NOMO-1 treated with dmso at 0.1 percent for 144 hours (cell line): ENCODE measurements at regions not wholly inside any gene's neighbourhood (a gene's known extent, or its start where the extent isn't known, plus 50 kb on each side); places are given as distances from the start of the nearest gene placed in this dataset.
A peak's percentile ranks its signal among the peaks of the same experiment; 100 is the strongest.
"Not testable (repeated sequence)": the region's sequence is repeated elsewhere in the genome, so short reads cannot be mapped to it uniquely, and the experiment has no call there.

ENCODE experiments used
- DNase-seq: peaks from one replicate; lab custom pipeline; 2025; ENCODE audit not compliant: unreplicated experiment; lab: John Stamatoyannopoulos, UW

GRCh38 chr13:33545492-33545891, 259.9 kb upstream of the STARD13 start:
- no peak for DNase-seq

- no peak for DNase-seq
These were observed 261.5 kb upstream of the STARD13 start for GRCh38 chr13:33547035-33547434.

DNA sequence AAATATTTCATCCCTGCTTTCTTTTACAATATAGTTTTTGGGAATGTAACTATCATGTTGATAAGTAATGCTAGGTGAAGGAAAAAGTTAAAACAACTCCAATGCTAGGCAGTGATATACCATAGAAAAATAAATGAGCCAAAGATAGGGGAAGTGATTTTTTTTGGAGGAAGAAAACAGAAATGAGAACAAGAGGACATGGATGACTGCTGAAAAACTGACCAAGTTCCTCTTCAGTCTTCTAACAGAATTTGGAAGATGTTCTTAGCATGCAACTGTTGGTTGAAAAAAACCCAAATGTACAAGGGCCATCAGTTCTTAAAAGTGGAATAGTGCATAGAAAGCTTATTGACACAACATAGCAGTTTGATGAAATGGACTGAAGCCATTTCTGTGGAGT, 262.5 kb upstream of the STARD13 start:
- DNase-seq = peak; percentile 36

- DNase-seq = no peak
These were observed 264.7 kb upstream of the STARD13 start for GRCh38 chr13:33550276-33550675.

DNA sequence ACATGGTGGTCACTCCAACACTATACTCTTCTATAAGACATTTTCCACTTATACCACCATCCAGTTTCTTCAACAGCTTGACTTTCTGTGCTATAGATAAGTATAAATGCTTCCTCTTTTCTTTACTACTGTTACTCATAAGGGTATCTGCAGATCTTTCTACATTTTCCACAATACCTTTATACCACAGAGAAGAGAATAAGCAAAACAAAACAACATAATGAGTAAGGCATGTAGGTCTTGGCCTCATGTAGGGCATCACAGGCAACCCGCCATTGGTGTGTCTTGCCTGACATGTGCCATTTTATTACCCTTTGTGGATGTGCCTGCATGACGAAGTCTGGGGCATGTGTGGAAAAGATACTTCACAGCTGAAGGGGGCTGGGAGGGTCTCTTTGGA, 265.3 kb upstream of the STARD13 start:
- no peak for DNase-seq

- no peak for DNase-seq
These were observed 262.8 kb upstream of the RFC3 start for GRCh38 chr13:33554919-33555791.

- DNase-seq = no peak
These were observed 261.1 kb upstream of the RFC3 start for GRCh38 chr13:33556828-33557227.

DNA sequence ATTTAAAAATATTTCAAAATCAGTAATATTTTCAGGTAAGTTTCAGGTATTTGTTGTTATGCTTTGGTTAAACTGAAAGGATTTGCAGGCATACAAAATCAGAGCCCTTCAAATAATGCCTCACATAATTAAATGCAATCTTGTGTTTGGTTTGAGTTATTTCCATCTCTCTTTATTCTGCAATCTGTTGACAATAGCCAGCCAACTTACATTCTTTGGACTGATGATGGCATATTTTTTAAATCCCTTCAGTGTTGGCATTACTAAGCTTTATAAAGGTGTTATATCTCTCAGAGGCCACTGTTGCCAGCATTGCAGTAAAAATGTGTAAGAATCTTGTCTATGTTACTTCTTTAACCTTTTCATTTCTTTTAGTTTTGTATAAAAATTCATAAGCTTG, 257.2 kb upstream of the RFC3 start:
- no peak for DNase-seq

GRCh38 chr13:33561627-33562026, 256.3 kb upstream of the RFC3 start:
- no peak for DNase-seq

DNA sequence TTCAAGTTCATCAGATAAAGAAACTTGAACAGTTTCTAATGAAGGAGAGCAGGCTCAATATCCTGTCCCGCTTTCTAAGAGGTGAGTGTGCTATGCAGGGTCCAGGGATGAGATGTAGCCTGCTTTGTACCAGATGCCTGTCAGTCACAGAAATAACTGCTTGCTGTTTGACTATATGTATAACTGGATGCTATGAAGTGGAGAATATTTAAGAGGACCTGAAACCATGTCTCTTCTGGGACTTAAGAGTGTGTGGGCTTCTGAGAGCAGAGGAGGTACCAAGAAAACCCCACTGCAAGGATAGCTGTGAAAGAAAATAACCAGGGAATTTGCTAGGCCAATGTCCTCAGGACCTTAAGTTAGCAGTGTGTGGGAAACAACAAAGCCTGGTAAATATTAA, 246.3 kb upstream of the RFC3 start:
- no peak for DNase-seq

- DNase-seq = not testable (repeated sequence)
These were observed 245.6 kb upstream of the RFC3 start for GRCh38 chr13:33572322-33572721.

DNA sequence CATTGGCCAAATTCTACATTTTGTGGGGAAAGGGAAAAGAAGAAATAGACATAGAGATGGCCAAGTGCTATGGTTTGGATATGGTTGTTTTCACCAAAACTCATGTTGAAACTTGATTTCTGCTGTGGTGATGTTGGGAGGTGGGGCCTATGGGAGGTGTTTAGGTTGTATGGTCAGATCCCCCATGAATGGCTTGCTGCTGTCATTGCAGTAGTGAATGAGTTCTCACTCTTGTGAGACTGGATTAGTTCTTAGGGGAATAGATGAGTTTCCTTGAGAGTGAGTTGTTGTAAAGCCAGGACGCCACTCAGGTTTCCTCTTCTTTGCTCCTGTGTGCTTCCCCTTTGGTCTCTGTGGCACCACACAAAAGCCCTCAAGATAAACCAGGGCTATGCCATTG, 242.6 kb upstream of the RFC3 start:
- DNase-seq = no peak

DNA sequence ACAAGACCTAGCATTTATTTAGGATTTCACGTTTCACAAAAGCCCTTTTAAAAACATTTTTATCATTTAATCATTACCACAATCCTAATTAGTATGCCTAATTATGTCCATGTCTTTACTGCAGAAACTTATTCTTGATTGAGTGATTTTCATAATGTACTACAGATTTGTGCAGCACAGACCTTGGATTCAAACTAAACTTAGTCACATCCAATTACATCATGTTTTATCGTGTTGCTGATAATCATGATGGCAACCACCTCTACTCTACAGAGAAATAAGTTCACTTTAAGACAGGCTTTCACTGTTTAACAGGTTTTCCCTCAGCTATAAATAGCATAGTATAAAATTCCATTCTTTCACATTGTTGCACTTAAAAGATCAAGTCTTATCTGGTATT, 240.9 kb upstream of the RFC3 start:
- DNase-seq = no peak

DNA sequence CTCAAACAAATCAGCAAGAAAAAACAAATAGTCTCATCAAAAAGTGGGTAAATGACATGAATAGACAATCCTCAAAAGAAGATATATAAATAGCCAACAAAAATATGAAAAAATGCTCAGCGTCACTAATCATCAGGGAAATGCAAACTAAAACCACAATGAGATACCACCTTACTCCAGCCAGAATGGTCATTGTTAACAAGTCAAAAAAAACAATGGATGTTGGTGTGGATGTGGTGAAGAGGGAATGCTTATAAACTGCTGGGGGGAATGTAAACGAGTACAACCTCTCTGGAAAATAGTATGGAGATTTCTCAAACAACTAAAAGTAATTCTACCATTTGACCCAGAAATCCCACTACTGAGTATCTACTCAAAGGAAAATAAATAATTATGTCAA, 239.2 kb upstream of the RFC3 start:
- no peak for DNase-seq

DNA sequence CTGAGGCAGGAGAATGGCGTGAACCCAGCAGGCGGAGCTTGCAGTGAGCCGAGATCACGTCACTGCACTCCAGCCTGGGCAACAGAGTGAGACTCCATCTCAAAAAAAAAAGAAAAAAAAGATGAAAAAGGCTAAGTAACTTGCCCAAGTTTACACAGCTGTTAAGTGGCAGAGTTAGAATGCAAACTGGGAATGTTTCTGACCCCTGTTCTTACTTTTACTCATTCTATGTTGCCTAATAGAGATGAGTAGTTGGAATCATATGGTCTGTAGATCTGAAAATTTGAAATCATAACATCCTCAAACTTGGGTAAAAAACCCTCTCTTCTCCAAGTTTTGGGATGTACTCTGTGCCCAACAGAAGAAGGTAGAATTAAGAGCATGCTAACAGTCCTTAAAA, 235.8 kb upstream of the RFC3 start:
- DNase-seq = no peak

- no peak for DNase-seq
These were observed 234.6 kb upstream of the RFC3 start for GRCh38 chr13:33583398-33583797.

- no peak for DNase-seq
These were observed 227.0 kb upstream of the RFC3 start for GRCh38 chr13:33590936-33591335.

GRCh38 chr13:33606692-33607091, 211.3 kb upstream of the RFC3 start:
- DNase-seq = no peak

- DNase-seq = no peak
These were observed 207.4 kb upstream of the RFC3 start for GRCh38 chr13:33610438-33611120.

GRCh38 chr13:33611121-33611805, 206.7 kb upstream of the RFC3 start:
- DNase-seq = no peak

- no peak for DNase-seq
These were observed 205.0 kb upstream of the RFC3 start for GRCh38 chr13:33612641-33613638.
